ENCODE measurements at regions not wholly inside any gene's neighbourhood (a gene's known extent, or its start where the extent isn't known, plus 50 kb on each side); places are given as distances from the start of the nearest gene placed in this dataset.

DNA sequence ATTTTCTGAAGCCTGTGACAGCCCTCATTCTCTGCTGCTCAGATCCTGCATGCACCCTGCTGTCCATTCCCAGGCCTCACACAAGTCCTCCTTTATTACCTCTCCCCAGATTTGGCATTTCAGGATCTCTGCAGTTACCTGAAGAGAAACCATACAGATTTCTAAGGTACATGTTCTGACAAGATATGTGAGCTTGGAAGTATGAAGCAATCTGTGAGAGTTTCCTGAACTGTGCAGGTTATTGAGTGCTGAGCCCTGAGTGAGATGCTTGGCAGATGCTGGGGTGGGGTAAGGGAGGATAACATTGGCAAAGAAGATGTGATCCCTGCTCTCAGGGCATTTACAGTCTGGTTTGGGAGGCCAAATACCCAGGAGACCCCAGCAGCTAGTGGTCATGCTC, 91.9 kb upstream of the EPCAM start (continued):
- TF ChIP-seq XRCC5 (IDR thresholded peaks at IDR 0.05; ENCODE audit: low read depth, low read length) (no peak), EGR1 (conservative IDR thresholded peaks at IDR 0.05) (no peak), SREBF1 (IDR thresholded peaks at IDR 0.05; ENCODE audit: borderline replicate concordance, low read depth, low read length) (no peak), POU5F1 (IDR thresholded peaks at IDR 0.05; ENCODE audit: borderline replicate concordance, low read depth, low read length, partially characterized antibody) (no peak)
- TF ChIP-seq, protein P1, sequence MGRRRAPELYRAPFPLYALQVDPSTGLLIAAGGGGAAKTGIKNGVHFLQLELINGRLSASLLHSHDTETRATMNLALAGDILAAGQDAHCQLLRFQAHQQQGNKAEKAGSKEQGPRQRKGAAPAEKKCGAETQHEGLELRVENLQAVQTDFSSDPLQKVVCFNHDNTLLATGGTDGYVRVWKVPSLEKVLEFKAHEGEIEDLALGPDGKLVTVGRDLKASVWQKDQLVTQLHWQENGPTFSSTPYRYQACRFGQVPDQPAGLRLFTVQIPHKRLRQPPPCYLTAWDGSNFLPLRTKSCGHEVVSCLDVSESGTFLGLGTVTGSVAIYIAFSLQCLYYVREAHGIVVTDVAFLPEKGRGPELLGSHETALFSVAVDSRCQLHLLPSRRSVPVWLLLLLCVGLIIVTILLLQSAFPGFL (CRISPR knock-in tag; IDR thresholded peaks at IDR 0.05), result no peak
- TF ChIP-seq, protein P2, sequence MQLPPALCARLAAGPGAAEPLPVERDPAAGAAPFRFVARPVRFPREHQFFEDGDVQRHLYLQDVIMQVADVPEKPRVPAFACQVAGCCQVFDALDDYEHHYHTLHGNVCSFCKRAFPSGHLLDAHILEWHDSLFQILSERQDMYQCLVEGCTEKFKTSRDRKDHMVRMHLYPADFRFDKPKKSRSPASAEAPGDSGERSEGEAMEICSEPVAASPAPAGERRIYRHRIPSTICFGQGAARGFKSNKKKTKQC (CRISPR knock-in tag; IDR thresholded peaks at IDR 0.05), result no peak

DNA sequence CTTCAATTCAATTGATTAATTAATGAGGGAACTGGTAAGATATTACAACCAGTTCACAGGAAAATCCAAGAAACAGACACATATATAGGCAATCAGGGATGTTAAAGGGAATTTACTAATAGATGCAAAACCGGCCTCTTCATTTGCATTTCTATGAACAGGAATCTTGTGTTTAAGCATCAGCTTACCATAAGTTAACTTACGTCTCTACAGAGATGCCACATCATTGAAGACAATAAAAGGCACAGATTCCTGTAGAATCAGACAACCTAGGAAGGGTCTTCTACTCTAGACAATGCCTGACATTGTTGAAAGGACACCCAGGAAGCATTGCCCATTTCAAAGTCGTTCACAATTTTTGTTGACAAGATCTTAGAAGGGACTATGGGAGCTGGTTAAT, 93.0 kb upstream of the EPCAM start:
- no peak for TF ChIP-seq SMARCA4 (IDR thresholded peaks at IDR 0.05)
- TF ChIP-seq ESRRB (CRISPR knock-in tag; IDR thresholded peaks at IDR 0.05; ENCODE audit: borderline replicate concordance), result no peak
- TF ChIP-seq, protein P3, sequence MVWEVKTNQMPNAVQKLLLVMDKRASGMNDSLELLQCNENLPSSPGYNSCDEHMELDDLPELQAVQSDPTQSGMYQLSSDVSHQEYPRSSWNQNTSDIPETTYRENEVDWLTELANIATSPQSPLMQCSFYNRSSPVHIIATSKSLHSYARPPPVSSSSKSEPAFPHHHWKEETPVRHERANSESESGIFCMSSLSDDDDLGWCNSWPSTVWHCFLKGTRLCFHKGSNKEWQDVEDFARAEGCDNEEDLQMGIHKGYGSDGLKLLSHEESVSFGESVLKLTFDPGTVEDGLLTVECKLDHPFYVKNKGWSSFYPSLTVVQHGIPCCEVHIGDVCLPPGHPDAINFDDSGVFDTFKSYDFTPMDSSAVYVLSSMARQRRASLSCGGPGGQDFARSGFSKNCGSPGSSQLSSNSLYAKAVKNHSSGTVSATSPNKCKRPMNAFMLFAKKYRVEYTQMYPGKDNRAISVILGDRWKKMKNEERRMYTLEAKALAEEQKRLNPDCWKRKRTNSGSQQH (CRISPR knock-in tag; IDR thresholded peaks at IDR 0.05), result no peak
- TF ChIP-seq KAT7 (CRISPR knock-in tag; IDR thresholded peaks at IDR 0.05; ENCODE audit: borderline replicate concordance), result no peak
- no peak for TF ChIP-seq ZNF3 (CRISPR knock-in tag; IDR thresholded peaks at IDR 0.05)
- TF ChIP-seq, protein P4, sequence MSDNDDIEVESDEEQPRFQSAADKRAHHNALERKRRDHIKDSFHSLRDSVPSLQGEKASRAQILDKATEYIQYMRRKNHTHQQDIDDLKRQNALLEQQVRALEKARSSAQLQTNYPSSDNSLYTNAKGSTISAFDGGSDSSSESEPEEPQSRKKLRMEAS (CRISPR knock-in tag; IDR thresholded peaks at IDR 0.05), result no peak
- no peak for TF ChIP-seq RBM15 (IDR thresholded peaks at IDR 0.05; ENCODE audit: insufficient read depth, low read length)
- no peaks in the 10 kb centered on the region for H3K79me2 ChIP-seq (ENCODE audit: control insufficient read depth, insufficient read depth, low read length)
- H3K27me3 ChIP-seq (ENCODE audit: control insufficient read depth in 2 of 2, insufficient read depth in 2 of 2, low read length in 2 of 2), result 0 out of 5 replicates have a peak, but pooled peaks cover 0 to 5% of the 10 kb centered on the region in 2 experiments
- no peaks in the 10 kb centered on the region for H3K9me1 ChIP-seq (ENCODE audit: control insufficient read depth, insufficient read depth, low read length)
- CTCF ChIA-PET (ENCODE audit: low intra/inter-chr PET ratio), result no interaction called here
- no peak overlapping the region for H3K27ac ChIP-seq (ENCODE audit: extremely low read depth, low read depth, low read length)
- H4K20me1 ChIP-seq (replicated peaks; ENCODE audit: control insufficient read depth, insufficient read depth, low read length), result no peaks in the 10 kb centered on the region
- no peak overlapping the region for H2AFZ ChIP-seq (ENCODE audit: low read depth, low read length)
- 24% methylated on average over 3 of the region's 3 CpGs for WGBS (ENCODE audit: insufficient coverage, low coverage, missing lambda C conversion rate)
- FAIRE-seq, result no peak
- no peak for DNase-seq (ENCODE audit: extremely low read depth in 1 of 4, low spot score in 3 of 4)
- H3K4me3 ChIP-seq, result no peak overlapping the region
- no peaks in the 10 kb centered on the region for H3K36me3 ChIP-seq (ENCODE audit: control insufficient read depth, insufficient read depth, low read length)
- no TSS peak for BruUV-seq (replicated peaks)
- H3K9ac ChIP-seq (ENCODE audit: insufficient read depth in 1 of 2, low read depth in 2 of 2, low read length in 2 of 2), result no peak overlapping the region
- H3K9me3 ChIP-seq (replicated peaks; ENCODE audit: control insufficient read depth, insufficient read depth, low read depth, low read length), result no peaks in the 10 kb centered on the region
- POLR2A ChIA-PET, result no interaction called here
- peaks cover 19 to 20% of the 10 kb centered on the region in 2 experiments for H3K4me1 ChIP-seq (replicated peaks in 1 of 2; ENCODE audit: control insufficient read depth in 2 of 2, insufficient read depth in 2 of 2, low read length in 2 of 2)
- intact Hi-C loops (cut with micrococcal nuclease) (no loop called here), in situ Hi-C loops (cut with MboI) (no loop called here)
- no peak for ATAC-seq
- H3K4me2 ChIP-seq (ENCODE audit: insufficient read depth, low read length), result no peak overlapping the region

All from K562 (cell line).